SK-N-SH treated with all-trans-retinoic acid at 6 μM for 48 hours (cell line): ENCODE measurements at regions not wholly inside any gene's neighbourhood (a gene's known extent, or its start where the extent isn't known, plus 50 kb on each side); places are given as distances from the start of the nearest gene placed in this dataset.

Source experiments
- ATAC-seq: fragments of 200-7000 bp; cut with Tn5 transposase; 3 replicates; pipeline ENCODE4 v1.9.1; 2020; ENCODE audit warnings: mild to moderate bottlenecking, moderate library complexity
- ARNTL ChIP-seq: fragments of 450-650 bp; formaldehyde crosslinking; IDR thresholded peaks from 2 replicates; pipeline ENCODE4 v1.5.0; 2020; ENCODE audit warnings: low read depth, mild to moderate bottlenecking, moderate library complexity, borderline replicate concordance
- CSDC2 ChIP-seq: fragments of 250-450 bp; sonication (Bioruptor Pico); IDR thresholded peaks from 2 replicates; pipeline ENCODE4 v1.5.0; 2020; ENCODE audit warnings: mild to moderate bottlenecking, moderate library complexity
- ESRRG ChIP-seq: fragments of 250-450 bp; sonication (Bioruptor Pico); IDR thresholded peaks from 2 replicates; pipeline ENCODE4 v1.6.1; 2021; ENCODE audit warnings: mild to moderate bottlenecking
- GLIS3 ChIP-seq: fragments of 250-450 bp; sonication (Bioruptor Pico); IDR thresholded peaks from 2 replicates; pipeline ENCODE4 v1.5.0; 2020; ENCODE audit warnings: mild to moderate bottlenecking, moderate library complexity
- ISL1 ChIP-seq: fragments of 250-450 bp; sonication (Bioruptor Pico); IDR thresholded peaks from 2 replicates; pipeline ENCODE4 v2.1.2; 2022; ENCODE audit warnings: mild to moderate bottlenecking, moderate library complexity
- OSR1 ChIP-seq: fragments of 250-450 bp; sonication (Bioruptor Pico); IDR thresholded peaks from 2 replicates; pipeline ENCODE4 v1.8.0; 2022; ENCODE audit warnings: moderate library complexity, mild to moderate bottlenecking, inconsistent platforms
- RARB ChIP-seq: fragments of 250-450 bp; sonication (Bioruptor Pico); IDR thresholded peaks from 2 replicates; pipeline ENCODE4 v1.8.0; 2021; ENCODE audit warnings: mild to moderate bottlenecking, moderate library complexity
- SNAI2 ChIP-seq: fragments of 250-450 bp; sonication (Bioruptor Pico); IDR thresholded peaks from 2 replicates; pipeline ENCODE4 v1.5.0; 2020; ENCODE audit warnings: mild to moderate bottlenecking, moderate library complexity
- TCF4 ChIP-seq: fragments of 250-450 bp; sonication (Bioruptor Pico); IDR thresholded peaks from 2 replicates; pipeline ENCODE4 v1.8.0; 2021; ENCODE audit warnings: mild to moderate bottlenecking, moderate library complexity, borderline replicate concordance
- TOX ChIP-seq: fragments of 250-450 bp; sonication (Bioruptor Pico); IDR thresholded peaks from 2 replicates; pipeline ENCODE4 v1.8.0; 2021; ENCODE audit warnings: mild to moderate bottlenecking, moderate library complexity, borderline replicate concordance
- ZC3H10 ChIP-seq: fragments of 250-450 bp; sonication (Bioruptor Pico); IDR thresholded peaks from 2 replicates; pipeline ENCODE4 v1.5.1; 2021; ENCODE audit warnings: mild to moderate bottlenecking, moderate library complexity
- ZFP3 ChIP-seq: fragments of 250-450 bp; sonication (Bioruptor Pico); IDR thresholded peaks from 2 replicates; pipeline ENCODE4 v1.5.0; 2020; ENCODE audit warnings: mild to moderate bottlenecking, moderate library complexity
- ZFP30 ChIP-seq: fragments of 450-650 bp; formaldehyde crosslinking; IDR thresholded peaks from 2 replicates; pipeline ENCODE4 v1.5.0; 2022; ENCODE audit warnings: mild to moderate bottlenecking, moderate library complexity
- ZNF70 ChIP-seq: fragments of 450-650 bp; formaldehyde crosslinking; IDR thresholded peaks from 2 replicates; pipeline ENCODE4 v1.5.0; 2020; ENCODE audit warnings: mild to moderate bottlenecking, moderate library complexity
- TF ChIP-seq, protein P1 (sequence below): fragments of 250-450 bp; sonication (Bioruptor Pico); IDR thresholded peaks from 2 replicates; pipeline ENCODE4 v1.8.0; 2021; ENCODE audit warnings: low read depth, mild to moderate bottlenecking, moderate library complexity, borderline replicate concordance
- TF ChIP-seq, protein P2 (sequence below): fragments of 250-450 bp; sonication (Bioruptor Pico); IDR thresholded peaks from 2 replicates; pipeline ENCODE4 v1.5.1; 2021; ENCODE audit warnings: mild to moderate bottlenecking, moderate library complexity
- TF ChIP-seq, protein P3 (sequence below): fragments of 250-450 bp; sonication (Bioruptor Pico); IDR thresholded peaks from 2 replicates; pipeline ENCODE4 v1.8.0; 2020; ENCODE audit warnings: mild to moderate bottlenecking, moderate library complexity, borderline replicate concordance
- TF ChIP-seq, protein P4 (sequence below): fragments of 250-450 bp; sonication (Bioruptor Pico); IDR thresholded peaks from 2 replicates; pipeline ENCODE4 v1.5.1; 2020; ENCODE audit warnings: low read depth, mild to moderate bottlenecking, moderate library complexity

- TF ChIP-seq, protein P1, sequence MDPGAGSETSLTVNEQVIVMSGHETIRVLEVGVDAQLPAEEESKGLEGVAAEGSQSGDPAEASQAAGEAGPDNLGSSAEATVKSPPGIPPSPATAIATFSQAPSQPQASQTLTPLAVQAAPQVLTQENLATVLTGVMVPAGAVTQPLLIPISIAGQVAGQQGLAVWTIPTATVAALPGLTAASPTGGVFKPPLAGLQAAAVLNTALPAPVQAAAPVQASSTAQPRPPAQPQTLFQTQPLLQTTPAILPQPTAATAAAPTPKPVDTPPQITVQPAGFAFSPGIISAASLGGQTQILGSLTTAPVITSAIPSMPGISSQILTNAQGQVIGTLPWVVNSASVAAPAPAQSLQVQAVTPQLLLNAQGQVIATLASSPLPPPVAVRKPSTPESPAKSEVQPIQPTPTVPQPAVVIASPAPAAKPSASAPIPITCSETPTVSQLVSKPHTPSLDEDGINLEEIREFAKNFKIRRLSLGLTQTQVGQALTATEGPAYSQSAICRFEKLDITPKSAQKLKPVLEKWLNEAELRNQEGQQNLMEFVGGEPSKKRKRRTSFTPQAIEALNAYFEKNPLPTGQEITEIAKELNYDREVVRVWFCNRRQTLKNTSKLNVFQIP (CRISPR knock-in tag), result no peak
- TF ChIP-seq ZNF70 (CRISPR knock-in tag) (no peak), RARB (CRISPR knock-in tag) (no peak), ARNTL (no peak), TCF4 (CRISPR knock-in tag) (no peak), TOX (CRISPR knock-in tag) (no peak)
These were observed 133.8 kb upstream of the HDAC9 start (continued) for GRCh38 chr7:18361756-18362155.

GRCh38 chr7:18363751-18364380, 131.7 kb upstream of the HDAC9 start:
- TF ChIP-seq, protein P2, sequence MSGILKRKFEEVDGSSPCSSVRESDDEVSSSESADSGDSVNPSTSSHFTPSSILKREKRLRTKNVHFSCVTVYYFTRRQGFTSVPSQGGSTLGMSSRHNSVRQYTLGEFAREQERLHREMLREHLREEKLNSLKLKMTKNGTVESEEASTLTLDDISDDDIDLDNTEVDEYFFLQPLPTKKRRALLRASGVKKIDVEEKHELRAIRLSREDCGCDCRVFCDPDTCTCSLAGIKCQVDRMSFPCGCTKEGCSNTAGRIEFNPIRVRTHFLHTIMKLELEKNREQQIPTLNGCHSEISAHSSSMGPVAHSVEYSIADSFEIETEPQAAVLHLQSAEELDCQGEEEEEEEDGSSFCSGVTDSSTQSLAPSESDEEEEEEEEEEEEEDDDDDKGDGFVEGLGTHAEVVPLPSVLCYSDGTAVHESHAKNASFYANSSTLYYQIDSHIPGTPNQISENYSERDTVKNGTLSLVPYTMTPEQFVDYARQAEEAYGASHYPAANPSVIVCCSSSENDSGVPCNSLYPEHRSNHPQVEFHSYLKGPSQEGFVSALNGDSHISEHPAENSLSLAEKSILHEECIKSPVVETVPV (CRISPR knock-in tag), result no peak
- TF ChIP-seq RARB (CRISPR knock-in tag) (no peak), ZC3H10 (CRISPR knock-in tag) (no peak)
- no peak for ATAC-seq

DNA sequence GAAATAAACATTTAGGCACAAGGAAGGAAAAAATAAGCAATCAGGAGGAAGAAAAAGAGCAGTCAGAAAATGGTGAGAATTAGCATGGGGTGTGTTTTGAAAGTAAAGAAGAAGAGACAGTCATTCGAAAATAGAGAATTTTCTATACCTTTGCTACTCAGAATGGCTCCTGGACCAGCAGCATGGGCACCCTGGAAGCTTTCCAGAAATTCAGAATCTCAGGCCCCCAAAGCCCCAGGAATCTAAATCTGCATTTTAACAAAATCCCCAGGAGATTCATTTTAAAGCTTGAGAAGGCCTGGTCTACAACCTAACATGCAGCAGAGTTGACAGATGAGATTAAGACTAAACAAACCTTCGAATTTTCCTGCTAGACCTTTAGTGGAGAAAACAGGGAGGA, 131.2 kb upstream of the HDAC9 start:
- TF ChIP-seq TOX (CRISPR knock-in tag), result no peak
- no peak for TF ChIP-seq OSR1 (CRISPR knock-in tag)
- no peak for TF ChIP-seq ESRRG (CRISPR knock-in tag)
- no peak for TF ChIP-seq SNAI2 (CRISPR knock-in tag)
- TF ChIP-seq, protein P3, sequence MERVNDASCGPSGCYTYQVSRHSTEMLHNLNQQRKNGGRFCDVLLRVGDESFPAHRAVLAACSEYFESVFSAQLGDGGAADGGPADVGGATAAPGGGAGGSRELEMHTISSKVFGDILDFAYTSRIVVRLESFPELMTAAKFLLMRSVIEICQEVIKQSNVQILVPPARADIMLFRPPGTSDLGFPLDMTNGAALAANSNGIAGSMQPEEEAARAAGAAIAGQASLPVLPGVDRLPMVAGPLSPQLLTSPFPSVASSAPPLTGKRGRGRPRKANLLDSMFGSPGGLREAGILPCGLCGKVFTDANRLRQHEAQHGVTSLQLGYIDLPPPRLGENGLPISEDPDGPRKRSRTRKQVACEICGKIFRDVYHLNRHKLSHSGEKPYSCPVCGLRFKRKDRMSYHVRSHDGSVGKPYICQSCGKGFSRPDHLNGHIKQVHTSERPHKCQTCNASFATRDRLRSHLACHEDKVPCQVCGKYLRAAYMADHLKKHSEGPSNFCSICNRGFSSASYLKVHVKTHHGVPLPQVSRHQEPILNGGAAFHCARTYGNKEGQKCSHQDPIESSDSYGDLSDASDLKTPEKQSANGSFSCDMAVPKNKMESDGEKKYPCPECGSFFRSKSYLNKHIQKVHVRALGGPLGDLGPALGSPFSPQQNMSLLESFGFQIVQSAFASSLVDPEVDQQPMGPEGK (CRISPR knock-in tag), result no peak
- TF ChIP-seq, protein P2 (CRISPR knock-in tag), result no peak
- no peak for TF ChIP-seq ZFP3
- no peak for TF ChIP-seq CSDC2 (CRISPR knock-in tag)
- no peak for TF ChIP-seq ZFP30
- TF ChIP-seq, protein P4, sequence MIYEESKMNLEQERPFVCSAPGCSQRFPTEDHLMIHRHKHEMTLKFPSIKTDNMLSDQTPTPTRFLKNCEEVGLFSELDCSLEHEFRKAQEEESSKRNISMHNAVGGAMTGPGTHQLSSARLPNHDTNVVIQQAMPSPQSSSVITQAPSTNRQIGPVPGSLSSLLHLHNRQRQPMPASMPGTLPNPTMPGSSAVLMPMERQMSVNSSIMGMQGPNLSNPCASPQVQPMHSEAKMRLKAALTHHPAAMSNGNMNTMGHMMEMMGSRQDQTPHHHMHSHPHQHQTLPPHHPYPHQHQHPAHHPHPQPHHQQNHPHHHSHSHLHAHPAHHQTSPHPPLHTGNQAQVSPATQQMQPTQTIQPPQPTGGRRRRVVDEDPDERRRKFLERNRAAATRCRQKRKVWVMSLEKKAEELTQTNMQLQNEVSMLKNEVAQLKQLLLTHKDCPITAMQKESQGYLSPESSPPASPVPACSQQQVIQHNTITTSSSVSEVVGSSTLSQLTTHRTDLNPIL (CRISPR knock-in tag), result no peak
- no peak for TF ChIP-seq ZNF70 (CRISPR knock-in tag)
- TF ChIP-seq ZC3H10 (CRISPR knock-in tag), result no peak
- no peak for TF ChIP-seq GLIS3 (CRISPR knock-in tag)
- TF ChIP-seq ISL1 (CRISPR knock-in tag), result no peak
- TF ChIP-seq TCF4 (CRISPR knock-in tag), result no peak
- no peak for TF ChIP-seq RARB (CRISPR knock-in tag)
- no peak for ATAC-seq

- TF ChIP-seq, protein P3 (CRISPR knock-in tag), result no peak
- peak; percentile 73 for TF ChIP-seq ZNF70 (CRISPR knock-in tag)
- no peak for ATAC-seq
These were observed 129.2 kb upstream of the HDAC9 start for GRCh38 chr7:18366394-18366793.
